ENCODE measurements at regions not wholly inside any gene's neighbourhood (a gene's known extent, or its start where the extent isn't known, plus 50 kb on each side); places are given as distances from the start of the nearest gene placed in this dataset.

- TF ChIP-seq ZBTB33 (CRISPR knock-in tag; IDR thresholded peaks at IDR 0.05): no peak
- TF ChIP-seq IKZF4 (CRISPR knock-in tag; IDR thresholded peaks at IDR 0.05; ENCODE audit: borderline replicate concordance, low read depth, not compliant biosample characterization): no peak
- no peak for TF ChIP-seq ZBTB46 (CRISPR knock-in tag; IDR thresholded peaks at IDR 0.05; ENCODE audit: borderline replicate concordance)
- no peak for TF ChIP-seq RAD21 (CRISPR knock-in tag; IDR thresholded peaks at IDR 0.05)
- no peak for TF ChIP-seq RELA (CRISPR knock-in tag; IDR thresholded peaks at IDR 0.05)
- no peak for TF ChIP-seq MXI1 (IDR thresholded peaks at IDR 0.05; ENCODE audit: borderline replicate concordance, low read depth, low read length)
- 0 out of 2 replicates have a peak, but pooled peaks have one; percentile 23 for TF ChIP-seq TFDP1 (CRISPR knock-in tag; IDR thresholded peaks at IDR 0.05; ENCODE audit: borderline replicate concordance)
- no peak for TF ChIP-seq NFKBIZ (CRISPR knock-in tag; IDR thresholded peaks at IDR 0.05)
- TF ChIP-seq ZFP36L1 (CRISPR knock-in tag; IDR thresholded peaks at IDR 0.05): peak; percentile 33; the same call in 1 of the 2 replicates
- no peak for TF ChIP-seq ATRX (CRISPR knock-in tag; IDR thresholded peaks at IDR 0.05; ENCODE audit: borderline replicate concordance)
- TF ChIP-seq KAT8 (CRISPR knock-in tag; IDR thresholded peaks at IDR 0.05): peak; percentile 62
- no peak for TF ChIP-seq HCFC1 (IDR thresholded peaks at IDR 0.05; ENCODE audit: low read depth, low read length)
- no peak for TF ChIP-seq RXRB (CRISPR knock-in tag; IDR thresholded peaks at IDR 0.05; ENCODE audit: borderline replicate concordance)
- TF ChIP-seq HNRNPL (IDR thresholded peaks at IDR 0.05; ENCODE audit: low read depth, low read length): no peak
- TF ChIP-seq HDAC1 (CRISPR knock-in tag; IDR thresholded peaks at IDR 0.05): no peak; the same call in 1 of the 2 replicates
- no peak for TF ChIP-seq ZNF225 (CRISPR knock-in tag; IDR thresholded peaks at IDR 0.05)
- TF ChIP-seq, protein P1, sequence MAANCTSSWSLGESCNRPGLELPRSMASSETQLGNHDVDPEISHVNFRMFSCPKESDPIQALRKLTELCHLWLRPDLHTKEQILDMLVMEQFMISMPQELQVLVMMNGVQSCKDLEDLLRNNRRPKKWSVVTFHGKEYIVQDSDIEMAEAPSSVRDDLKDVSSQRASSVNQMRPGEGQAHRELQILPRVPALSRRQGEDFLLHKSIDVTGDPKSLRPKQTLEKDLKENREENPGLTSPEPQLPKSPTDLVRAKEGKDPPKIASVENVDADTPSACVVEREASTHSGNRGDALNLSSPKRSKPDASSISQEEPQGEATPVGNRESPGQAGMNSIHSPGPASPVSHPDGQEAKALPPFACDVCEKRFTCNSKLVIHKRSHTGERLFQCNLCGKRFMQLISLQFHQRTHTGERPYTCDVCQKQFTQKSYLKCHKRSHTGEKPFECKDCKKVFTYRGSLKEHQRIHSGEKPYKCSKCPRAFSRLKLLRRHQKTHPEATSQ (CRISPR knock-in tag; IDR thresholded peaks at IDR 0.05; ENCODE audit: borderline replicate concordance): no peak
- TF ChIP-seq JDP2 (CRISPR knock-in tag; IDR thresholded peaks at IDR 0.05; ENCODE audit: borderline replicate concordance): no peak
- no peak for TF ChIP-seq GATAD1 (CRISPR knock-in tag; IDR thresholded peaks at IDR 0.05)
- TF ChIP-seq ZNF772 (CRISPR knock-in tag; IDR thresholded peaks at IDR 0.05): 0 out of 2 replicates have a peak, but pooled peaks have one; percentile 47
- no peak for TF ChIP-seq ZNF224 (CRISPR knock-in tag; IDR thresholded peaks at IDR 0.05)
- no peak for TF ChIP-seq FLYWCH1 (CRISPR knock-in tag; IDR thresholded peaks at IDR 0.05)
- no peak for TF ChIP-seq ZMYM2 (CRISPR knock-in tag; IDR thresholded peaks at IDR 0.05)
- no peak for TF ChIP-seq ZNF678 (CRISPR knock-in tag; IDR thresholded peaks at IDR 0.05)
- TF ChIP-seq ASH2L (IDR thresholded peaks at IDR 0.05; ENCODE audit: insufficient read length, low read depth, low read length): no peak
- TF ChIP-seq XBP1 (CRISPR knock-in tag; IDR thresholded peaks at IDR 0.05): no peak
Measured at GRCh38 chr9:31848505-31849285, 535.7 kb upstream of the ACO1 start (continued).
